Pulmonary artery endothelial cell (primary cell): ENCODE measurements at regions not wholly inside any gene's neighbourhood (a gene's known extent, or its start where the extent isn't known, plus 50 kb on each side); places are given as distances from the start of the nearest gene placed in this dataset.

ENCODE experiments used
- DNase-seq: peaks from one replicate; pipeline ENCODE4 v3.0.0-alpha.2; 2011; ENCODE audit warnings: low read depth, low spot score

GRCh38 chr12:97093187-97093683 is 186.2 kb downstream of the NEDD1 start:
- no peak for DNase-seq

- no peak for DNase-seq
These were observed 190.7 kb downstream of the NEDD1 start for GRCh38 chr12:97097734-97098133.

GRCh38 chr12:97109441-97109840 is 202.4 kb downstream of the NEDD1 start:
- no peak for DNase-seq

- DNase-seq = no peak
These were observed 205.1 kb downstream of the NEDD1 start for GRCh38 chr12:97112136-97112535.

GRCh38 chr12:97118796-97119375 is 211.8 kb downstream of the NEDD1 start:
- no peak for DNase-seq

GRCh38 chr12:97127061-97127460 is 220.0 kb downstream of the NEDD1 start:
- DNase-seq = no peak

- DNase-seq = no peak
These were observed 224.3 kb downstream of the NEDD1 start for GRCh38 chr12:97131220-97131981.

- DNase-seq = no peak
These were observed 225.2 kb downstream of the NEDD1 start for GRCh38 chr12:97132270-97132669.

GRCh38 chr12:97134495-97134894 is 227.4 kb downstream of the NEDD1 start:
- no peak for DNase-seq

- no peak for DNase-seq
These were observed 233.3 kb downstream of the NEDD1 start for GRCh38 chr12:97140355-97140754.

- DNase-seq = peak; percentile 22
These were observed 235.8 kb downstream of the NEDD1 start for GRCh38 chr12:97142737-97143410.

GRCh38 chr12:97148941-97149559 is 242.0 kb downstream of the NEDD1 start:
- DNase-seq = peak; percentile 5

- no peak for DNase-seq
These were observed 244.4 kb downstream of the NEDD1 start for GRCh38 chr12:97151481-97151880.

GRCh38 chr12:97159377-97159776 is 252.3 kb downstream of the NEDD1 start:
- DNase-seq = no peak

- DNase-seq = no peak
These were observed 253.2 kb downstream of the NEDD1 start for GRCh38 chr12:97160277-97160676.

- no peak for DNase-seq
These were observed 255.1 kb downstream of the NEDD1 start for GRCh38 chr12:97162173-97162572.

- DNase-seq = no peak
These were observed 257.9 kb downstream of the NEDD1 start for GRCh38 chr12:97164936-97165335.

- DNase-seq = no peak
These were observed 260.5 kb downstream of the NEDD1 start for GRCh38 chr12:97167598-97167997.

GRCh38 chr12:97168804-97169203 is 261.7 kb downstream of the NEDD1 start:
- DNase-seq = no peak

GRCh38 chr12:97169889-97170567 is 263.0 kb downstream of the NEDD1 start:
- no peak for DNase-seq

- no peak for DNase-seq
These were observed 266.8 kb downstream of the NEDD1 start for GRCh38 chr12:97173688-97174410.
